Gastrocnemius medialis (tissue), 4 donors: ENCODE measurements at regions not wholly inside any gene's neighbourhood (a gene's known extent, or its start where the extent isn't known, plus 50 kb on each side); places are given as distances from the start of the nearest gene placed in this dataset.

ENCODE experiments used
- POLR2A ChIP-seq, 2 donors: fragments of 450-650 bp; IDR thresholded peaks; one replicate each; pipeline ENCODE4 v1.6.1; 2017; ENCODE audit warnings: antibody characterized with exemption in 2 of 2, mild to moderate bottlenecking in 2 of 2, moderate library complexity in 2 of 2
- TF ChIP-seq, protein P1 (sequence below), 5 experiments: fragments of 450-650 bp in 3 of 5; fragments of 200-600 bp in 2 of 5; sonication (generic) in 2 of 5; IDR thresholded peaks in 4 of 5; conservative IDR thresholded peaks in 1 of 5; 1 replicate in 4 of 5; 2 replicates in 1 of 5; pipeline ENCODE4 v1.5.1; 2016 to 2019; ENCODE audit warnings: antibody characterized with exemption in 5 of 5, mild to moderate bottlenecking in 3 of 5, moderate library complexity in 3 of 5

DNA sequence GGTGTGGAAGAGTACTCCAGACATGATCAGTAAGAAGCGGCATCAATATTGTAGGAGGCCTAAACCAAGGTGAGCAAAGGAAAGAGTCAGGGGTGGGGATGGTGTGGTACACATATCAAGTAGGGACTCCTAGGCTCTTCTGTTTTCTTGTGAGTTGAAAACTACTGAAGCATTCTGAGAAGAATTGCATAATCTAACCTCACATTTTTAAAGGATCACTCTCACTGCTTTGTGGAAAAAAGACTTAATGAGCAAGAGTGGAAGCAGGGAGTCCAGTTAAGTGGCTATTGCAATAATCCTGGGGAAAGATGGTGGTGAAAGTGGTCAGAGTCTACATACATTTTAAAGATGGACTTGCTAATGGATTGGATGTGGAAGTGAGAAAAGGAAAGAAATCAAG lies 899.5 kb upstream of the FAM98A start:
- TF ChIP-seq, protein P1, sequence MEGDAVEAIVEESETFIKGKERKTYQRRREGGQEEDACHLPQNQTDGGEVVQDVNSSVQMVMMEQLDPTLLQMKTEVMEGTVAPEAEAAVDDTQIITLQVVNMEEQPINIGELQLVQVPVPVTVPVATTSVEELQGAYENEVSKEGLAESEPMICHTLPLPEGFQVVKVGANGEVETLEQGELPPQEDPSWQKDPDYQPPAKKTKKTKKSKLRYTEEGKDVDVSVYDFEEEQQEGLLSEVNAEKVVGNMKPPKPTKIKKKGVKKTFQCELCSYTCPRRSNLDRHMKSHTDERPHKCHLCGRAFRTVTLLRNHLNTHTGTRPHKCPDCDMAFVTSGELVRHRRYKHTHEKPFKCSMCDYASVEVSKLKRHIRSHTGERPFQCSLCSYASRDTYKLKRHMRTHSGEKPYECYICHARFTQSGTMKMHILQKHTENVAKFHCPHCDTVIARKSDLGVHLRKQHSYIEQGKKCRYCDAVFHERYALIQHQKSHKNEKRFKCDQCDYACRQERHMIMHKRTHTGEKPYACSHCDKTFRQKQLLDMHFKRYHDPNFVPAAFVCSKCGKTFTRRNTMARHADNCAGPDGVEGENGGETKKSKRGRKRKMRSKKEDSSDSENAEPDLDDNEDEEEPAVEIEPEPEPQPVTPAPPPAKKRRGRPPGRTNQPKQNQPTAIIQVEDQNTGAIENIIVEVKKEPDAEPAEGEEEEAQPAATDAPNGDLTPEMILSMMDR (IDR thresholded peaks at IDR 0.05 in 4 of 5, conservative IDR thresholded peaks at IDR 0.05 in 1 of 5), result no peak
- no peak for TF ChIP-seq POLR2A (IDR thresholded peaks at IDR 0.05)
